ENCODE measurements at regions not wholly inside any gene's neighbourhood (a gene's known extent, or its start where the extent isn't known, plus 50 kb on each side); places are given as distances from the start of the nearest gene placed in this dataset.

GRCh38 chr4:17284323-17285175 lies 227.3 kb downstream of the QDPR start:
- BruUV-seq (replicated peaks): no TSS peak
- dilution Hi-C loops (cut with MboI; ENCODE audit: extremely low pct_ligation_motif_present, low sequenced_read_pairs) (no loop called here), intact Hi-C loops (cut with micrococcal nuclease) (no loop called here)
- DNase-seq (ENCODE audit: low read depth, low spot score) (peak; percentile 50), FAIRE-seq (no peak)
- no peak overlapping the region for H3K9ac ChIP-seq (replicated peaks; ENCODE audit: extremely low read depth, insufficient read depth, low read length)
- H3K79me2 ChIP-seq (ENCODE audit: control insufficient read depth, insufficient read depth, low read length): no peaks in the 10 kb centered on the region
- POLR2A ChIA-PET: no interaction called here
- H3K27me3 ChIP-seq (ENCODE audit: control insufficient read depth in 2 of 2, insufficient read depth in 2 of 2, low read length in 2 of 2): peaks cover 0 to 2% of the 10 kb centered on the region in 2 experiments
- no peaks in the 10 kb centered on the region for H3K9me1 ChIP-seq (replicated peaks; ENCODE audit: control insufficient read depth, extremely low read depth, insufficient read depth, low read length)
- no peaks in the 10 kb centered on the region for H4K20me1 ChIP-seq (replicated peaks; ENCODE audit: control insufficient read depth, extremely low read depth, insufficient read depth, low read length)
- TF ChIP-seq JUN (IDR thresholded peaks at IDR 0.05; ENCODE audit: borderline replicate concordance, insufficient read depth, insufficient read length, low read depth): no peak
- H3K9me3 ChIP-seq (replicated peaks; ENCODE audit: control insufficient read depth, insufficient read depth, low read length): no peaks in the 10 kb centered on the region
- no peaks in the 10 kb centered on the region for H3K4me1 ChIP-seq (ENCODE audit: control insufficient read depth, extremely low read depth, insufficient read depth, low read length)
- H3K4me3 ChIP-seq (replicated peaks in 1 of 3; ENCODE audit: insufficient read depth in 1 of 3, low read depth in 1 of 3, low read length in 3 of 3): no peak overlapping the region
- H3K36me3 ChIP-seq (ENCODE audit: control insufficient read depth in 2 of 2, extremely low read depth in 1 of 2, insufficient read depth in 2 of 2, low read length in 2 of 2): no peaks in the 10 kb centered on the region
- no peak overlapping the region for H3K27ac ChIP-seq (ENCODE audit: insufficient read depth, low read depth, low read length)
- no peak overlapping the region for H3K4me2 ChIP-seq (ENCODE audit: insufficient read depth, low read length)
- CTCF ChIA-PET: interaction anchor here (1.7 kb wide), 1 partner anchor 11 kb away, joined by 4 read pairs; no protein-coding TSS in a partner anchor
- no peak overlapping the region for H2AFZ ChIP-seq (ENCODE audit: low read depth, low read length)

GRCh38 chr4:17283832-17284231 lies 228.1 kb downstream of the QDPR start:
- Histone ChIP-seq H3K9me3 (replicated peaks; ENCODE audit: control insufficient read depth, insufficient read depth, low read length) (no peaks in the 10 kb centered on the region), H3K4me1 (ENCODE audit: control insufficient read depth, extremely low read depth, insufficient read depth, low read length) (no peaks in the 10 kb centered on the region), H3K9me1 (replicated peaks; ENCODE audit: control insufficient read depth, extremely low read depth, insufficient read depth, low read length) (no peaks in the 10 kb centered on the region), H2AFZ (ENCODE audit: low read depth, low read length) (no peak overlapping the region), H3K79me2 (ENCODE audit: control insufficient read depth, insufficient read depth, low read length) (no peaks in the 10 kb centered on the region), H3K4me3 (replicated peaks in 1 of 3; ENCODE audit: insufficient read depth in 1 of 3, low read depth in 1 of 3, low read length in 3 of 3) (no peak overlapping the region), H3K4me2 (ENCODE audit: insufficient read depth, low read length) (no peak overlapping the region), H3K27me3 (ENCODE audit: control insufficient read depth in 2 of 2, insufficient read depth in 2 of 2, low read length in 2 of 2) (peaks cover 0 to 2% of the 10 kb centered on the region in 2 experiments), H3K9ac (replicated peaks; ENCODE audit: extremely low read depth, insufficient read depth, low read length) (no peak overlapping the region), H4K20me1 (replicated peaks; ENCODE audit: control insufficient read depth, extremely low read depth, insufficient read depth, low read length) (no peaks in the 10 kb centered on the region), H3K36me3 (ENCODE audit: control insufficient read depth in 2 of 2, extremely low read depth in 1 of 2, insufficient read depth in 2 of 2, low read length in 2 of 2) (no peaks in the 10 kb centered on the region), H3K27ac (ENCODE audit: insufficient read depth, low read depth, low read length) (no peak overlapping the region)
- no TSS peak for BruUV-seq (replicated peaks)
- no peak for DNase-seq (ENCODE audit: low read depth, low spot score)
- TF ChIP-seq GATA2 (IDR thresholded peaks at IDR 0.05; ENCODE audit: insufficient read depth, insufficient read length, low read depth, low read length) (no peak), EZH2 (IDR thresholded peaks at IDR 0.05; ENCODE audit: borderline replicate concordance, low read depth, low read length, severe bottlenecking) (no peak), JUN (IDR thresholded peaks at IDR 0.05; ENCODE audit: borderline replicate concordance, insufficient read depth, insufficient read length, low read depth) (no peak), MAX (IDR thresholded peaks at IDR 0.05; ENCODE audit: insufficient read depth, insufficient read length) (no peak), POLR2AphosphoS5 (IDR thresholded peaks at IDR 0.05; ENCODE audit: insufficient read depth, low read depth, low read length) (no peak), POLR2A (IDR thresholded peaks at IDR 0.05; ENCODE audit: low read depth, low read length) (no peak), CTCF (IDR thresholded peaks at IDR 0.05; ENCODE audit: extremely low read depth in 1 of 2, insufficient read depth in 1 of 2, low read depth in 1 of 2, low read length in 2 of 2) (no peak), FOS (IDR thresholded peaks at IDR 0.05; ENCODE audit: borderline replicate concordance, insufficient read depth, low read length) (no peak), MYC (IDR thresholded peaks at IDR 0.05; ENCODE audit: low read depth, low read length) (no peak)
- POLR2A ChIA-PET: no interaction called here
- intact Hi-C loops (cut with micrococcal nuclease) (no loop called here), dilution Hi-C loops (cut with MboI; ENCODE audit: extremely low pct_ligation_motif_present, low sequenced_read_pairs) (no loop called here)
- no peak for FAIRE-seq
- CTCF ChIA-PET: no interaction called here
